Astrocyte of the spinal cord (primary cell): ENCODE measurements at regions not wholly inside any gene's neighbourhood (a gene's known extent, or its start where the extent isn't known, plus 50 kb on each side); places are given as distances from the start of the nearest gene placed in this dataset.

Source experiments
- DNase-seq: peaks from one replicate; pipeline ENCODE4 v3.0.0; 2011; ENCODE audit warnings: low read depth, low spot score
- H3K4me3 ChIP-seq: 2 replicates; pipeline ENCODE4 v1.5.1; 2011; ENCODE audit warnings: low read depth, mild to moderate bottlenecking, low read length, moderate library complexity
- CTCF ChIP-seq: IDR thresholded peaks from 2 replicates; pipeline ENCODE4 v1.5.1; 2012; ENCODE audit warnings: low read depth, mild to moderate bottlenecking, low read length, inconsistent platforms
- in situ Hi-C: cut with HindIII; loops from 2 replicates; pipeline ENCODE4 v1.10.0; 2017; ENCODE audit warnings: low sequenced_read_pairs

- DNase-seq: peak; percentile 29
- no peak for TF ChIP-seq CTCF
- no peak overlapping the region for H3K4me3 ChIP-seq
- in situ Hi-C loops: no loop called here
These were observed 1111.3 kb downstream of the TYW1 start for GRCh38 chr7:68107968-68108367.

GRCh38 chr7:68109299-68109698 lies 1112.7 kb downstream of the TYW1 start:
- no peak for TF ChIP-seq CTCF
- no peak overlapping the region for H3K4me3 ChIP-seq
- no peak for DNase-seq
- in situ Hi-C loops: no loop called here

GRCh38 chr7:68119411-68119810 lies 1122.8 kb downstream of the TYW1 start:
- no peak for TF ChIP-seq CTCF
- DNase-seq: no peak
- no peak overlapping the region for H3K4me3 ChIP-seq
- in situ Hi-C loops: no loop called here

GRCh38 chr7:68121056-68121455 lies 1124.4 kb downstream of the TYW1 start:
- no peak for TF ChIP-seq CTCF
- H3K4me3 ChIP-seq: no peak overlapping the region
- no peak for DNase-seq
- in situ Hi-C loops: no loop called here

DNA sequence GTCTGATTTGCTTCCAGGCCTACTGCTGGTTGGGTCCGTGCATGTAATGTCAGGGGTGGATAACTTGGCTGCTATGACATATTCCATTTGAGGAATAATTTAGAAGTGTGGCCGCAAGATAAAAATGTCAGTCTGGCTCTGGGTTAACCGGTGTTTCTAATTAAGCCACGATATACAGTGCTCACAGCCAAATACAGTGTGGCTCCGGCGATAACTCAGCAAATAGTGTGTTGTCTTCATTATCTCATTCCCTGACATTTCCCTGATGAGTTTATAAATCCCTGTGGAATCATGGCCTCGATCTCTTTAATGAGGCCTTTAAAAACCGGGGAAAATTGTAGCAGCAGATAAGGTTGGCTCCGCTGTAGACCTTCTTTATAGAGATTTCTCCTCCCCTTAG lies 1125.0 kb downstream of the TYW1 start:
- H3K4me3 ChIP-seq: no peak overlapping the region
- in situ Hi-C loops: no loop called here
- TF ChIP-seq CTCF: no peak
- DNase-seq: no peak

DNA sequence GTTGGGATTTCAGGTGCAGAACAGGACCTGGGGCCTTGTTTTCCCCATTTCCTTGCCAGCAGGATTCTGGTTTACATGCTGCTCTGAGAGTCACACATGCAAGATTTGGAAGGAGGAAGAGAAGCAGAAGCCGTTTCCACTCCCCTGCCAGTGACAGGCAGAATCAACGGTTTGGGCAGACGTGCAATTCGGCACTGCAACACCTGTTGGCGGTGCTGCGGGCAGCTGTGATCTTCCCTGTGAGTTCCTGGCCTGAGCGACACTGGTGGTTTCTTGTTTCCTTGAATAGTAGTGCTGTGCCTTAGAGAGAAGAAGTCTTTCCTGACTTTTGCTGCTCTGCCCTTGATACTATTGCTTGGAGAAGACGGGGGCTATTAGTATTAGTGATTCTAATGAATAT lies 1126.2 kb downstream of the TYW1 start:
- in situ Hi-C loops: no loop called here
- no peak for TF ChIP-seq CTCF
- no peak for DNase-seq
- H3K4me3 ChIP-seq: no peak overlapping the region

- no peak overlapping the region for H3K4me3 ChIP-seq
- TF ChIP-seq CTCF: no peak
- in situ Hi-C loops: no loop called here
- no peak for DNase-seq
These were observed 1128.5 kb downstream of the TYW1 start for GRCh38 chr7:68125168-68125567.
